Karpas-422 (cell line): ENCODE measurements at regions not wholly inside any gene's neighbourhood (a gene's known extent, or its start where the extent isn't known, plus 50 kb on each side); places are given as distances from the start of the nearest gene placed in this dataset.

Experiments
- DNase-seq: peaks from one replicate; pipeline ENCODE4 v3.0.0-alpha.2; 2015
- H2AFZ ChIP-seq: fragments of 200-600 bp; sonication (generic); 2 replicates; pipeline ENCODE4 v1.6.1; 2014; ENCODE audit warnings: antibody characterized with exemption, low read length, mixed read lengths
- H3K27ac ChIP-seq: fragments of 200-600 bp; sonication (generic); 2 replicates; pipeline ENCODE4 v1.5.1; 2014; ENCODE audit warnings: mild to moderate bottlenecking, low read length, moderate library complexity
- H3K27me3 ChIP-seq: fragments of 200-600 bp; sonication (generic); 2 replicates; pipeline ENCODE4 v1.6.1; 2014; ENCODE audit warnings: low read length, mixed read lengths
- H3K36me3 ChIP-seq: fragments of 200-600 bp; sonication (generic); 2 replicates; pipeline ENCODE4 v1.6.1; 2014; ENCODE audit warnings: low read length, mixed read lengths; ENCODE audit not compliant: insufficient read depth
- H3K4me1 ChIP-seq: fragments of 200-600 bp; sonication (generic); 2 replicates; pipeline ENCODE4 v1.6.1; 2014; ENCODE audit warnings: mild to moderate bottlenecking, low read length, mixed read lengths
- H3K4me2 ChIP-seq: fragments of 200-600 bp; sonication (generic); 2 replicates; pipeline ENCODE4 v1.6.1; 2014; ENCODE audit warnings: low read length, low read depth, mild to moderate bottlenecking; ENCODE audit not compliant: poor library complexity, severe bottlenecking
- H3K4me3 ChIP-seq: fragments of 200-600 bp; sonication (generic); 2 replicates; pipeline ENCODE4 v1.5.1; 2014; ENCODE audit warnings: mild to moderate bottlenecking, antibody characterized with exemption, low read length, mixed read lengths
- H3K79me2 ChIP-seq: fragments of 200-600 bp; sonication (generic); 2 replicates; pipeline ENCODE4 v1.6.1; 2014; ENCODE audit warnings: mild to moderate bottlenecking, low read length, mixed read lengths
- H3K9ac ChIP-seq: fragments of 200-600 bp; sonication (generic); 2 replicates; pipeline ENCODE4 v1.6.0; 2014; ENCODE audit warnings: low read length
- H3K9me2 ChIP-seq: fragments of 200-600 bp; sonication (generic), shearing (Covaris generic); replicated peaks from 2 replicates; pipeline ENCODE4 v1.6.0; 2014; ENCODE audit warnings: mild to moderate bottlenecking, low read length, moderate library complexity; ENCODE audit not compliant: insufficient read depth
- H3K9me3 ChIP-seq: fragments of 300-700, 200-600 bp; sonication (generic); 2 replicates; pipeline ENCODE4 v1.6.1; 2014; ENCODE audit warnings: low read length, mixed read lengths
- H4K20me1 ChIP-seq: fragments of 200-600 bp; sonication (generic); 2 replicates; pipeline ENCODE4 v1.6.1; 2014; ENCODE audit warnings: mild to moderate bottlenecking, antibody characterized with exemption, low read length, low read depth; ENCODE audit not compliant: insufficient read depth

GRCh38 chr12:116466536-116466935, 92.6 kb upstream of the MAP1LC3B2 start:
- Histone ChIP-seq H3K27ac (no peak overlapping the region), H3K4me3 (no peak overlapping the region), H3K79me2 (no peaks in the 10 kb centered on the region), H3K9me2 (no peaks in the 10 kb centered on the region), H2AFZ (no peak overlapping the region), H3K4me2 (no peak overlapping the region), H3K9me3 (no peaks in the 10 kb centered on the region), H4K20me1 (no peaks in the 10 kb centered on the region), H3K9ac (no peak overlapping the region), H3K4me1 (no peaks in the 10 kb centered on the region), H3K36me3 (no peaks in the 10 kb centered on the region), H3K27me3 (no peaks in the 10 kb centered on the region)
- no peak for DNase-seq

- H3K9ac ChIP-seq, result no peak overlapping the region
- H3K4me1 ChIP-seq, result no peaks in the 10 kb centered on the region
- H3K36me3 ChIP-seq, result no peaks in the 10 kb centered on the region
- H3K9me2 ChIP-seq, result no peaks in the 10 kb centered on the region
- no peaks in the 10 kb centered on the region for H3K27me3 ChIP-seq
- no peak overlapping the region for H3K4me2 ChIP-seq
- H2AFZ ChIP-seq, result no peak overlapping the region
- no peaks in the 10 kb centered on the region for H3K79me2 ChIP-seq
- DNase-seq, result no peak
- no peak overlapping the region for H3K27ac ChIP-seq
- no peaks in the 10 kb centered on the region for H3K9me3 ChIP-seq
- H3K4me3 ChIP-seq, result no peak overlapping the region
- no peaks in the 10 kb centered on the region for H4K20me1 ChIP-seq
These were observed 89.8 kb upstream of the MAP1LC3B2 start for GRCh38 chr12:116469344-116469743.

- Histone ChIP-seq H4K20me1 (no peaks in the 10 kb centered on the region), H3K9me3 (no peaks in the 10 kb centered on the region), H3K9ac (no peak overlapping the region), H3K4me2 (no peak overlapping the region), H3K4me3 (no peak overlapping the region), H3K79me2 (no peaks in the 10 kb centered on the region), H3K9me2 (no peaks in the 10 kb centered on the region), H2AFZ (no peak overlapping the region), H3K27me3 (no peaks in the 10 kb centered on the region), H3K4me1 (no peaks in the 10 kb centered on the region), H3K27ac (no peak overlapping the region), H3K36me3 (no peaks in the 10 kb centered on the region)
- no peak for DNase-seq
These were observed 87.6 kb upstream of the MAP1LC3B2 start for GRCh38 chr12:116471544-116471943.

GRCh38 chr12:116472193-116472592, 87.0 kb upstream of the MAP1LC3B2 start:
- H3K79me2 ChIP-seq, result no peaks in the 10 kb centered on the region
- no peak overlapping the region for H3K4me3 ChIP-seq
- no peaks in the 10 kb centered on the region for H3K27me3 ChIP-seq
- H2AFZ ChIP-seq, result no peak overlapping the region
- H3K4me1 ChIP-seq, result no peaks in the 10 kb centered on the region
- no peaks in the 10 kb centered on the region for H3K9me3 ChIP-seq
- no peak overlapping the region for H3K27ac ChIP-seq
- H3K9ac ChIP-seq, result no peak overlapping the region
- no peak overlapping the region for H3K4me2 ChIP-seq
- H3K9me2 ChIP-seq, result no peaks in the 10 kb centered on the region
- no peaks in the 10 kb centered on the region for H3K36me3 ChIP-seq
- DNase-seq, result no peak
- no peaks in the 10 kb centered on the region for H4K20me1 ChIP-seq

GRCh38 chr12:116473416-116473815, 85.8 kb upstream of the MAP1LC3B2 start:
- no peaks in the 10 kb centered on the region for H3K4me1 ChIP-seq
- no peak overlapping the region for H2AFZ ChIP-seq
- no peak overlapping the region for H3K4me3 ChIP-seq
- H3K27ac ChIP-seq, result no peak overlapping the region
- no peaks in the 10 kb centered on the region for H4K20me1 ChIP-seq
- H3K4me2 ChIP-seq, result no peak overlapping the region
- H3K36me3 ChIP-seq, result no peaks in the 10 kb centered on the region
- H3K9me2 ChIP-seq, result no peaks in the 10 kb centered on the region
- no peak for DNase-seq
- no peaks in the 10 kb centered on the region for H3K9me3 ChIP-seq
- no peaks in the 10 kb centered on the region for H3K79me2 ChIP-seq
- H3K9ac ChIP-seq, result no peak overlapping the region
- H3K27me3 ChIP-seq, result no peaks in the 10 kb centered on the region

GRCh38 chr12:116474331-116474730, 84.8 kb upstream of the MAP1LC3B2 start:
- Histone ChIP-seq H3K9me2 (no peaks in the 10 kb centered on the region), H3K9ac (no peak overlapping the region), H3K27ac (no peak overlapping the region), H4K20me1 (no peaks in the 10 kb centered on the region), H3K4me1 (no peaks in the 10 kb centered on the region), H3K36me3 (no peaks in the 10 kb centered on the region), H3K27me3 (no peaks in the 10 kb centered on the region), H3K4me2 (no peak overlapping the region), H3K79me2 (no peaks in the 10 kb centered on the region), H3K4me3 (no peak overlapping the region), H2AFZ (no peak overlapping the region), H3K9me3 (no peaks in the 10 kb centered on the region)
- DNase-seq, result no peak

GRCh38 chr12:116474899-116475298, 84.3 kb upstream of the MAP1LC3B2 start:
- H2AFZ ChIP-seq, result no peak overlapping the region
- H3K4me3 ChIP-seq, result no peak overlapping the region
- no peaks in the 10 kb centered on the region for H3K4me1 ChIP-seq
- no peaks in the 10 kb centered on the region for H3K27me3 ChIP-seq
- H3K9me2 ChIP-seq, result no peaks in the 10 kb centered on the region
- H4K20me1 ChIP-seq, result no peaks in the 10 kb centered on the region
- H3K27ac ChIP-seq, result no peak overlapping the region
- H3K79me2 ChIP-seq, result no peaks in the 10 kb centered on the region
- no peak overlapping the region for H3K4me2 ChIP-seq
- H3K36me3 ChIP-seq, result no peaks in the 10 kb centered on the region
- DNase-seq, result no peak
- H3K9ac ChIP-seq, result no peak overlapping the region
- no peaks in the 10 kb centered on the region for H3K9me3 ChIP-seq

- H3K9me2 ChIP-seq, result no peaks in the 10 kb centered on the region
- no peaks in the 10 kb centered on the region for H3K36me3 ChIP-seq
- no peak overlapping the region for H3K27ac ChIP-seq
- no peaks in the 10 kb centered on the region for H3K4me1 ChIP-seq
- H3K9ac ChIP-seq, result no peak overlapping the region
- no peaks in the 10 kb centered on the region for H3K79me2 ChIP-seq
- no peaks in the 10 kb centered on the region for H3K9me3 ChIP-seq
- H3K4me3 ChIP-seq, result no peak overlapping the region
- no peak overlapping the region for H3K4me2 ChIP-seq
- H3K27me3 ChIP-seq, result no peaks in the 10 kb centered on the region
- H2AFZ ChIP-seq, result no peak overlapping the region
- no peak for DNase-seq
- H4K20me1 ChIP-seq, result no peaks in the 10 kb centered on the region
These were observed 82.9 kb upstream of the MAP1LC3B2 start for GRCh38 chr12:116476227-116476822.
